GM21447 (cell line): ENCODE measurements at regions not wholly inside any gene's neighbourhood (a gene's known extent, or its start where the extent isn't known, plus 50 kb on each side); places are given as distances from the start of the nearest gene placed in this dataset.
"Not testable (repeated sequence)": the region's sequence is repeated elsewhere in the genome, so short reads cannot be mapped to it uniquely, and the experiment has no call there.

Experiments
- ATAC-seq: cut with Tn5 transposase; IDR thresholded peaks from one replicate; pipeline ENCODE4 v1.9.1; 2021; ENCODE audit not compliant: unreplicated experiment

- ATAC-seq = peak; percentile 61
Measured at GRCh38 chr2:105691947-105692390, 52.7 kb upstream of the NCK2 start.

- no peak for ATAC-seq
Measured at GRCh38 chr2:105690566-105690965, 54.1 kb upstream of the NCK2 start.

DNA sequence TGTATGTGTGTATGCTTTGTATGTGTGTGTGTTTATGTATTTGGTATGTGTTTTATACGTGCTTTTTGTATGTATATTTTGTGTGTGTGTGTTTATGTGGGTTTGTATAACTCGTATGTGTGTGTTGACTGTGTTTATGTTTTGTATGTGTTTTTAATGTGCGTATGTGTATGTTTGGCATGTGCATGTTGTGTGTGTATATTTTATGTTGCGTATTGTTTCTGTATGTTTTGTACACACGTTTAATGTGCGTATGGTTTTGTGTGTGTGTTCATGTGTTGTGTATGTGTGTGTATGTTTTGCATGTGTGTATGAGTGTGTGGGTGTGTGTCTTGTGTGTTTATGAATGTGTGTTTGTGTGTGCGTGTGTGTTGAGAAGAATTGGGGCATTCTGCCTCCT, 55.2 kb upstream of the NCK2 start:
- ATAC-seq = no peak

DNA sequence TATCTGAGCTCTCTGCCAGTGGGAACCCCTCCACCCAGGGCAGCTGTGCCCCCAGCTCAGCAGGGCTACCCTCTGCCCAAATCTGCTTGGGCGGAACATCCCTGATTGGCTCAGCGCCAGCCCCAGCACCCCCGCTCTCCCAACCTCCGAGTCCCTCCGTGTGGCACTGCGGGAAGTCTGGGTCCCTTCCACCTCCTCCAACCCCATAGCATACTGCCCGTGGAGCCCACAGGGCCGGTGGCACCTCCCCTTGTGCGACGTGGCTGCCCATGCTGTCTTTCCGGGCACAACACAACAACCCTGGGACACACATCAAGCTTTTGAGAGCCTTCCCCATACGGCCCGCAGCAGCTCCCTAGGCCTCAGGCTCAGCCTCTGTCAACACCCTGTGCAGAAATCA, 55.8 kb upstream of the NCK2 start:
- ATAC-seq = no peak

GRCh38 chr2:105686588-105686987, 58.1 kb upstream of the NCK2 start:
- ATAC-seq = no peak

DNA sequence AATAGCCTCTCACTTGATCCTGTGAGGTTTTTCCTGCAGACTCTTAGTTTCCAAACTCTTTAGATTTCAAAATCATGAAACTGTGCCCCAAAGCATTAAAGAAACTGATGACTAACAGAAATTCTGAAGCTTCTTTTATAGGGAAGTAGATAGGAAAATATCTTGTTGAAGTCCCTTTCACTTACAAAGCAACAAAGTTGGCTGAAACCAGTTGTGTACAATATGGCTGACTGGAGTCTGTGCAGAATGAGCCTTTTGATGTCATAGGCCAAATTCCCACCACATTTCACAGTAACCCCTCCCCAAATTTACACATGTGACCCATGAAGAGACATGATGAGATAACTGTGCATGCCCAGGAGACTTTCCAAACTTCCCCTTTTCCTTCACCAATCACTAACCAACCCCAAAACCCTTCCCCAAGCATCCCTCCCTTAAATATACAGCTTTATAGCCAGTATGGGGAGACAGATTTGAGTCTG, 61.7 kb upstream of the NCK2 start:
- no peak for ATAC-seq

DNA sequence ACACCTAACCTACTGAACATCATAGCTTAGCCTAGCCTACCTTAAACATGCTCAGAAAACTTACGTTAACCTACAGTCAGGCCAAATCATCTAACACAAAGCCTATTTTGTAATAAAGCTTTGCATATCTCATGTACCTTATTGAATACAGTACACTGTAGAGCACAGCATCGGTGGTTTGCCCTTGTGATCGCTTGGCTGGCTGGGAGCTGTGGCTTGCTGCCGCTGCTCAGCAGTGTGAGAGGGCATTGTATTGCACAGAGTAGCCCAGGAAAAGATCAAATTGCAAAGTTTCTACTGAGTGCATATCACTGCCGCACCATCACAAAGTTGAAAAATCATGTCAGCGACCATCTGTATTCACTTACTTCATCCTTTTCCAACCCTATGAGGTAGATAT, 62.3 kb upstream of the NCK2 start:
- no peak for ATAC-seq

DNA sequence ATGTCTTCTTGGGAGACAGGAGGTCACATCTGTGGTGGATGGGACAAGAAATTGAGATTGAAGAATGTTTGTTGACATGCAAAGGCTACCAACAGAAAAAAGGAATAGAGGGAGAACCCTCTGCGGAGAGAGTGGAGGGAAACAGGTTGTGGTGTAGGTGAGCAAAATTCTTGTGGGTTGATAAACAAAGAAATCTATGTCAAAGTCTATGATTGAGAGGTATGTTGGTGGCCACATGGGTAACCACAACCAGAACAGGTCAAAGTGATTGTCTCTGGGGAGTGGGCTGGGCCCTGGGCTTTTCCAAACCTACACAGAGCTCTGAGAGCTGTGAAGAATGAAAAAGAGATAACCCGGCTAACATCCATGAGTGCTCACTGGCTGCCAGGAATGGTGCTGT, 62.8 kb upstream of the NCK2 start:
- no peak for ATAC-seq

GRCh38 chr2:105680357-105680756, 64.4 kb upstream of the NCK2 start:
- no peak for ATAC-seq

DNA sequence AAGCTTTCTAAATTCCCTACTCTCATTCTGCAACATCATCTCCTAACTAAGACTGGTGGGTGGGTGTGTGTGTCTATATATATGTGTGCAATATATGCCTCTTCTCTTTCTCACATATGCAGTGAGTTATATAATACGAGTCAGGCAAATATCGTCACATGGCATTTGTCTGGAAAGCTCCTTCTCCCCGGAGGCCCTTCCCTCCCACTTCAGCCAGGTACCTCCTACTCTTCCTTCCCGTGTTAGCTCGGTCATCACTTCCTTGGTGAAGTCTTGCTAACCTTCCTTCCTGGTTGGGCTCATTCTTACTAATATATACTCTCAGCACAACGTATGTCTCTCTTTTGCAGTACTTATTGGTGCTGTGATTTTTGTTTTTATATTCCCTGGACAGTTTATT, 66.4 kb upstream of the NCK2 start:
- ATAC-seq = no peak

DNA sequence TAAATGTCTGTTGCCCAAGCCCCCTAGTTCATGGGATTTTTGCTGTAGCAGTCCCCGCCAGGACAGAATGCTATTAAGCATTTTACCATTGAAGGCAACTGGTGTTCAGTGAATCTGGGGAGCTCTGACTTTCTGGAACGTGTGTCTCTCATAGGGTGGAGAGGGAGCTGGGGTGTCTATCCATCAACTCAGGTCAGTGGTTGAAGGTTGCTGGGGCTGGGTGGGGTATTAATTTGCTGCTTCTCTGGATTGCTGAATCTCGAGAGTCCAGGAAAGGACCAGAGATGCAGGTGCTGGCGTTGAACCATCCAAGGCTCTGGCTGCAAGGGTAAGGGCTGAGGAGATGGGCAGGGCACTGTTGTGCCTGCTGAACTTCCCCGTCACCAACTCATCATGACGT, 66.8 kb upstream of the NCK2 start:
- ATAC-seq = no peak

GRCh38 chr2:105675841-105676240, 68.9 kb upstream of the NCK2 start:
- no peak for ATAC-seq

DNA sequence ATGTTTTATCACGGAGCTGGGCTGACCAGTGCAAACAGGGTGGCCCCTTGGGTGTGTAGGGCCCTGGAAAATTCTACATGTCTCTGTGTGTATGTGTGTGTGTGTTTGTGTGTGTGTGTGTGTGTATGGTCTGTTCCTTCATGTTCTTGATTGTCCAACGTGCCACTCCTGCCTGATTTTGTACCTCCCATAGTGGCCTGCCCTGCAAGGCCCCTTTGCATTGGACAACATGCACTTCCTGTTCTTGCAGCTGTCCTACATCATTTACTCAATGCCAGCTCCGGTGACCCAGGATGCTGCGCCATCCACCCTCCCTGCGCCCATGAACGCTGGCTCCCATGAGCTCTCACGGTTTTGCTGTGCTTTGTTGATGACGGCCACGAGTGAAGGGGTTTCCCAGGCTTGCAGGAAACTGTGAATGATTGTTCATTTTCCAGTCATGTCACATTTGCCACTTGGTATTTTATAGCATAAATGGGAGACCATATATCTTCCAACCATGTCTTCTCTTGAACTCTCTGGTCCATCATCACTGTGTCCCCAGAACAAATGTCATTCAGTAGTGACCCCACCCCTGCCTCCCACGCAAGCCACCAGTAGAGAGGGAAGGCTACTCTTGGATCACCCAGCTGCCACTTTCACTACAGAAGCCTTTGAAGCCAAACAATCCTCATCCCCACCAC, 69.7 kb upstream of the NCK2 start:
- no peak for ATAC-seq

DNA sequence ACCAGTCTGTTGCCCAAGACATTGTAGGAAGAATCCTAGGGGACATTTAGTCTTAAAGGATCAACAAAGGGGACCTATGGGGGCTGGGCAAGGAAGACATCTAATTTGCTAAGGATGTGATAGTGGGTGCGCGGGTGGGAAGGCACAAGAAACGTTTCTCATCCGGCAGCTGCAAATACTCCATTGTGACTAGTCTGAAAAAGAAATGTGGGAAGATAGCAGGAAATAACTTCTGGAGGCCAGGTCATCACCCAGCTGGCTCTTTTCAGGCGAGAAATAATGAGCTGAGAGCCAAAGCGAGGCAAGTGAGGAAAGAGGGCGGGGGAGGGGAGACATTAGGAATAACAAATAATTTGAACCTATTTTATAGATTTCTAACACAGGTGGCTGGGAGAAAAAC, 70.3 kb upstream of the NCK2 start:
- ATAC-seq = no peak

DNA sequence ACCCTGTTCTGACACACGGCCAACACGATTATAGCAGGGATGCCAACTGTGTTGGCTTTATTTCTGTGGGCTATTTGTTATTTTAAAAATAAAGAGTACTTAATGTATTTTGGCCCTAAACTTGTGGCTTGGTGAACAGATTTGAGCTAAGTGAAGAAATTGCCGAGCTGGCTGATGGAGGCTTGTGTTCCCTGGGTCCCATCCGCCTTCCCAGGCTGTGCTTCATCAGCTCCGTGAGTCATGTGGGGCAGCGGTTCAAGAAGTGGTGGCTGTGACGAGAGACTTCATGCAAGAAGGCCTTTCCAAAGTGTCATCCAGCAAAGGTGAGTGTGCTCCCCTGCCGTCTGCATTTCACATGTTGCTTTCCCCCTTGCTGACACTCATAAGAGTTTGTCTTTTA, 73.6 kb upstream of the NCK2 start:
- no peak for ATAC-seq

GRCh38 chr2:105669384-105669891, 75.3 kb upstream of the NCK2 start:
- no peak for ATAC-seq

GRCh38 chr2:105665480-105665879, 79.2 kb upstream of the NCK2 start:
- no peak for ATAC-seq

DNA sequence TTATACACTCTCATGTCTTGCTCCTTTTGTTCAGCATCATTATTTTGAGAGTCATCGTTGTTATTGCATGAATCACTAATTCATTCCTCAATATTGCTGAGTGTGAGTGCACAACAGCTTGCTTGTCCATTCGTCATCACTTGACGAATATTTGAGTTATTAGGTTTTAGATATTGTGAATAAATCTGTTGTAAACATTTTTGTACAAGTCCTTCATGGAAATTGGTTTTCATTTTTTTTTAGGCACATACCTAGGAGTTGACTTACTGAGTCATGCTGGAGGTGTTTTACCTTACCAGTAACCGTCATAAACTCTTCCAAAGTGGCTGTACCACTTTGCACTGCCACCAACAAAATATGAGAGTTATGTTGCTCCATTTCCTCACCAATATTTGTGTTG, 84.2 kb upstream of the NCK2 start:
- ATAC-seq = no peak

GRCh38 chr2:105655723-105656606, 88.7 kb upstream of the NCK2 start:
- ATAC-seq = not testable (repeated sequence)

- ATAC-seq = no peak
Measured at GRCh38 chr2:105655244-105655643, 89.5 kb upstream of the NCK2 start.

DNA sequence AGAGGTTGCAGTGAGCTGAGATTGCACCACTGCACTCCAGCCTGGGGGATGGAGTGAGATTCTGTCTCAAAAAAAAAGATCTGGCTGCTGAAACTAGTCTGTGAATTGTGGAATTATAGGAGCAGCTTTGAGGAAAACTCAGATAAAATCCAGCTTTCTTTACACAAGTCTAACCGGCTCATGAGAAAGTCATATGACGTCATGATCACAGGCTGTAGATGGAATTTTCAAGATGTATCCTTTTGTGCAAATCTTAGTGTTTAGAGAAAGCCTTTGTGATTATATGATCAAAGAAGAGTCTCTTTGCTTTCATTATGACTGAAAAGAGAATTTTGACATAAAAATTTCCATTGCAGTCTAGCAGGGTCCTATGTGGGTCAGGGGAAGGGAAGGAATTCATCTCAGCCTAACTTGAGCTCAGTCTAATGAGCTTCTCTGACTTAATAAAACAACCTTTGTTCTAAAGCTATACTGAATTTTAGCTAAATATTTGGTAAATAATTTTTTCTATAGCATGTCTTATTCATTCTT, 90.2 kb upstream of the NCK2 start:
- ATAC-seq = no peak

DNA sequence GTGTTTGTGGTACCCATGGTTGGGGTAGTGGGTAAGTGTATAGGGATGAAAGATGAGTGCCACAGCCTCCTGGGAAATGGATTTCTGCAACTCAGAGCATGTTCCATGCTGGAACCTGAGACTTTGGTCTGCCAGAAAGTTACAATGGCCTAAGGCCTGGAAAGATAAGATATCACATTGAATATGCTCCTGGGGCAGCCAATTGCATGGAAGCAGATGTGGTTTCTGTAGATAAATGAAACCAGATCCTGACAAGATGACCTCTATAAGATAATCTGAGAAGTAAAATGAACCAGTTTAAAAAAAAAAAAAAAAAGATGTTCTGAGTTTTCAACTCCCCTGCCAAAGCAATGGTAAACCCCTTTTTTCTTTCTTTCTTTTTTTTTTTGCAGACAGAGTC, 91.4 kb upstream of the NCK2 start:
- ATAC-seq = no peak
